Nephron (organoid): ENCODE measurements at regions not wholly inside any gene's neighbourhood (a gene's known extent, or its start where the extent isn't known, plus 50 kb on each side); places are given as distances from the start of the nearest gene placed in this dataset.

Source experiments
- H3K27ac Mint-ChIP-seq, 3 experiments: 2 replicates each; pipeline ENCODE4 v1.8.0; 2020; ENCODE audit warnings: mixed read lengths in 3 of 3, mild to moderate bottlenecking in 2 of 3, moderate library complexity in 1 of 3
- H3K27me3 Mint-ChIP-seq: 2 replicates; pipeline ENCODE4 v1.8.0; 2021; ENCODE audit warnings: low read depth, mild to moderate bottlenecking, moderate library complexity, mixed read lengths
- H3K36me3 Mint-ChIP-seq: 2 replicates; pipeline ENCODE4 v1.8.0; 2020; ENCODE audit warnings: low read depth, mixed read lengths
- H3K4me1 Mint-ChIP-seq: 2 replicates; pipeline ENCODE4 v1.8.0; 2020; ENCODE audit warnings: mixed read lengths
- H3K4me3 Mint-ChIP-seq, 3 experiments: 2 replicates each; pipeline ENCODE4 v1.8.0; 2020; ENCODE audit warnings: mild to moderate bottlenecking in 3 of 3, mixed read lengths in 3 of 3, moderate library complexity in 2 of 3
- H3K9me3 Mint-ChIP-seq: 2 replicates; pipeline ENCODE4 v1.8.0; 2020; ENCODE audit warnings: mixed read lengths
- CTCF ChIP-seq, 3 experiments: fragments of 200-600 bp; sonication (generic); IDR thresholded peaks; one replicate each; pipeline ENCODE4 v1.5.0; 2021; ENCODE audit warnings: antibody characterized with exemption in 3 of 3; ENCODE audit not compliant: unreplicated experiment in 3 of 3

- Mint-ChIP-seq H3K27ac (no peak overlapping the region), H3K27me3 (peaks cover 18% of the 10 kb centered on the region), H3K4me1 (peaks cover 29% of the 10 kb centered on the region), H3K9me3 (no peaks in the 10 kb centered on the region), H3K36me3 (no peaks in the 10 kb centered on the region), H3K4me3 (no peak overlapping the region)
- no peak for TF ChIP-seq CTCF (IDR thresholded peaks at IDR 0.05; ENCODE audit: unreplicated experiment in 3 of 3)
Measured at GRCh38 chr20:60690771-60691170, 561.3 kb upstream of the CDH4 start.

- no peak for TF ChIP-seq CTCF (IDR thresholded peaks at IDR 0.05; ENCODE audit: unreplicated experiment in 3 of 3)
- Mint-ChIP-seq H3K4me1 (peaks cover 29% of the 10 kb centered on the region), H3K27me3 (peaks cover 21% of the 10 kb centered on the region), H3K27ac (no peak overlapping the region), H3K36me3 (no peaks in the 10 kb centered on the region), H3K9me3 (no peaks in the 10 kb centered on the region), H3K4me3 (no peak overlapping the region)
Measured at GRCh38 chr20:60691966-60692615, 560.0 kb upstream of the CDH4 start.

- Mint-ChIP-seq H3K9me3 (peaks cover 4% of the 10 kb centered on the region), H3K4me3 (no peak overlapping the region), H3K27me3 (peaks cover 24% of the 10 kb centered on the region), H3K36me3 (no peaks in the 10 kb centered on the region), H3K4me1 (peaks cover 29% of the 10 kb centered on the region), H3K27ac (no peak overlapping the region)
- no peak for TF ChIP-seq CTCF (IDR thresholded peaks at IDR 0.05; ENCODE audit: unreplicated experiment in 3 of 3)
Measured at GRCh38 chr20:60693496-60694133, 558.4 kb upstream of the CDH4 start.

GRCh38 chr20:60694763-60695162, 557.3 kb upstream of the CDH4 start:
- Mint-ChIP-seq H3K27me3 (peaks cover 19% of the 10 kb centered on the region), H3K27ac (no peak overlapping the region), H3K9me3 (peaks cover 4% of the 10 kb centered on the region), H3K36me3 (no peaks in the 10 kb centered on the region), H3K4me1 (peaks cover 29% of the 10 kb centered on the region), H3K4me3 (no peak overlapping the region)
- no peak for TF ChIP-seq CTCF (IDR thresholded peaks at IDR 0.05; ENCODE audit: unreplicated experiment in 3 of 3)

- no peak for TF ChIP-seq CTCF (IDR thresholded peaks at IDR 0.05; ENCODE audit: unreplicated experiment in 3 of 3)
- peaks cover 19% of the 10 kb centered on the region for H3K27me3 Mint-ChIP-seq
- no peak overlapping the region for H3K4me3 Mint-ChIP-seq
- peaks cover 29% of the 10 kb centered on the region for H3K4me1 Mint-ChIP-seq
- H3K9me3 Mint-ChIP-seq: peaks cover 4% of the 10 kb centered on the region
- H3K27ac Mint-ChIP-seq: no peak overlapping the region
- no peaks in the 10 kb centered on the region for H3K36me3 Mint-ChIP-seq
Measured at GRCh38 chr20:60695226-60696000, 556.6 kb upstream of the CDH4 start.
